ENCODE measurements at regions not wholly inside any gene's neighbourhood (a gene's known extent, or its start where the extent isn't known, plus 50 kb on each side); places are given as distances from the start of the nearest gene placed in this dataset.
"Not testable (repeated sequence)": the region's sequence is repeated elsewhere in the genome, so short reads cannot be mapped to it uniquely, and the experiment has no call there.

- no peak for DNase-seq
Observed at GRCh38 chr5:166178411-166179080, 2112.9 kb upstream of the WWC1 start.

- DNase-seq: no peak
Observed at GRCh38 chr5:166185185-166185584, 2106.3 kb upstream of the WWC1 start.

GRCh38 chr5:166188501-166189325, 2102.7 kb upstream of the WWC1 start:
- no peak for DNase-seq

- DNase-seq: no peak
Observed at GRCh38 chr5:166192696-166193095, 2098.7 kb upstream of the WWC1 start.

GRCh38 chr5:166195981-166196380, 2095.5 kb upstream of the WWC1 start:
- no peak for DNase-seq

GRCh38 chr5:166200532-166200931, 2090.9 kb upstream of the WWC1 start:
- no peak for DNase-seq

- DNase-seq: no peak
Observed at GRCh38 chr5:166211640-166212039, 2079.8 kb upstream of the WWC1 start.

- no peak for DNase-seq
Observed at GRCh38 chr5:166236327-166236726, 2055.1 kb upstream of the WWC1 start.

GRCh38 chr5:166240705-166241104, 2050.7 kb upstream of the WWC1 start:
- no peak for DNase-seq

GRCh38 chr5:166245556-166245955, 2045.9 kb upstream of the WWC1 start:
- no peak for DNase-seq

GRCh38 chr5:166251786-166252185, 2039.7 kb upstream of the WWC1 start:
- DNase-seq: no peak

- no peak for DNase-seq
Observed at GRCh38 chr5:166257661-166258060, 2033.8 kb upstream of the WWC1 start.

- DNase-seq: no peak
Observed at GRCh38 chr5:166262395-166262794, 2029.0 kb upstream of the WWC1 start.

GRCh38 chr5:166267907-166268306, 2023.5 kb upstream of the WWC1 start:
- no peak for DNase-seq

GRCh38 chr5:166270712-166271111, 2020.7 kb upstream of the WWC1 start:
- no peak for DNase-seq

GRCh38 chr5:166276006-166276405, 2015.4 kb upstream of the WWC1 start:
- DNase-seq: no peak

- no peak for DNase-seq
Observed at GRCh38 chr5:166279828-166280227, 2011.6 kb upstream of the WWC1 start.

GRCh38 chr5:166281433-166281832, 2010.0 kb upstream of the WWC1 start:
- DNase-seq: no peak

- DNase-seq: no peak
Observed at GRCh38 chr5:166282939-166283338, 2008.5 kb upstream of the WWC1 start.

GRCh38 chr5:166285361-166285760, 2006.1 kb upstream of the WWC1 start:
- DNase-seq: no peak

GRCh38 chr5:166286832-166287231, 2004.6 kb upstream of the WWC1 start:
- DNase-seq: no peak

- no peak for DNase-seq
Observed at GRCh38 chr5:166287866-166288265, 2003.6 kb upstream of the WWC1 start.

GRCh38 chr5:166291800-166292199, 1999.6 kb upstream of the WWC1 start:
- DNase-seq: not testable (repeated sequence)

GRCh38 chr5:166293892-166294291, 1997.6 kb upstream of the WWC1 start:
- no peak for DNase-seq

- DNase-seq: no peak
Observed at GRCh38 chr5:166302166-166302565, 1989.3 kb upstream of the WWC1 start.
